Ectodermal cell (in vitro differentiated cells): ENCODE measurements at regions not wholly inside any gene's neighbourhood (a gene's known extent, or its start where the extent isn't known, plus 50 kb on each side); places are given as distances from the start of the nearest gene placed in this dataset.

Experiments
- H3K27ac ChIP-seq: 2 replicates; pipeline ENCODE4 v1.7.0; 2013; ENCODE audit warnings: mild to moderate bottlenecking, low read depth, low read length; ENCODE audit not compliant: insufficient read depth, poor library complexity, severe bottlenecking
- H3K27me3 ChIP-seq: 2 replicates; pipeline ENCODE4 v1.7.0; 2013; ENCODE audit warnings: mild to moderate bottlenecking, low read length; ENCODE audit not compliant: insufficient read depth, control insufficient read depth, poor library complexity, severe bottlenecking
- H3K36me3 ChIP-seq: one replicate; pipeline ENCODE4 v1.7.0; 2013; ENCODE audit warnings: low read length; ENCODE audit not compliant: control insufficient read depth, insufficient read depth
- H3K4me1 ChIP-seq: one replicate; pipeline ENCODE4 v1.7.0; 2013; ENCODE audit warnings: low read length; ENCODE audit not compliant: control insufficient read depth, insufficient read depth
- H3K4me3 ChIP-seq: 2 replicates; pipeline ENCODE4 v1.7.0; 2013; ENCODE audit warnings: low read depth, low read length, control low read depth; ENCODE audit not compliant: insufficient read depth
- H3K9me3 ChIP-seq: 2 replicates; pipeline ENCODE4 v1.7.0; 2013; ENCODE audit warnings: mild to moderate bottlenecking, low read length, moderate library complexity; ENCODE audit not compliant: control insufficient read depth
- WGBS, 2 experiments: methylation state at CpG; one replicate each; pipeline ENCODE4 v1.1.7; 2013; ENCODE audit warnings: missing lambda C conversion rate in 2 of 2; 5-methylcytosine and 5-hydroxymethylcytosine counted together

GRCh38 chr5:8500426-8500825 lies 631.5 kb downstream of the MTRR start:
- Histone ChIP-seq H3K4me3 (no peak overlapping the region), H3K9me3 (no peaks in the 10 kb centered on the region), H3K27me3 (no peaks in the 10 kb centered on the region), H3K36me3 (no peaks in the 10 kb centered on the region), H3K27ac (no peak overlapping the region), H3K4me1 (no peaks in the 10 kb centered on the region)
- WGBS, 2 experiments = 90 to 92% methylated on average over 3 of the region's 3 CpGs

DNA sequence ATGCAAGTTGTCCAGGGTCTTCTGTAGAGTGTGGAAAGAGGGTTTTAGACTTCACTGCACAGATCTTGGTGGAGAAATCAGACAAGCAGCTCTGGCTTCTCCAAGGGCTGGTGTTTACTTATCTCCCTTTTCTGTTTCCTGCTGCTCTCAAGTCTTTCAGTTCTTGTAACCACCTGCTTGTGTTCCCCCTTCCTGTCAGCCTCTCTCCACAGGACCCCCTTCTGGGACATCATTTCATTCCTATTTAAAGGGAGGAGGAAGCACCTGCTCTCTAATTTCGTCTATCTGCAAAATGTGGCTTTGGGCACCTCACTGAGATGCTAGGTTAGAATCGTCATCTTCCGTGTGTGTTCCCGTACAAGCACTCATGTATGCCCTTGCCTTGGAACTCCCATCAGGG lies 636.2 kb downstream of the MTRR start:
- Histone ChIP-seq H3K4me1 (no peaks in the 10 kb centered on the region), H3K27me3 (no peaks in the 10 kb centered on the region), H3K36me3 (no peaks in the 10 kb centered on the region), H3K9me3 (no peaks in the 10 kb centered on the region), H3K4me3 (no peak overlapping the region), H3K27ac (no peak overlapping the region)
- 90 to 91% methylated on average over 4 of the region's 4 CpGs for WGBS, 2 experiments

GRCh38 chr5:8508231-8508630 lies 639.3 kb downstream of the MTRR start:
- Histone ChIP-seq H3K36me3 (no peaks in the 10 kb centered on the region), H3K4me1 (no peaks in the 10 kb centered on the region), H3K4me3 (no peak overlapping the region), H3K27ac (no peak overlapping the region), H3K9me3 (no peaks in the 10 kb centered on the region), H3K27me3 (no peaks in the 10 kb centered on the region)

GRCh38 chr5:8516356-8516755 lies 647.4 kb downstream of the MTRR start:
- WGBS, 2 experiments = 96 to 97% methylated on average over 4 of the region's 4 CpGs

DNA sequence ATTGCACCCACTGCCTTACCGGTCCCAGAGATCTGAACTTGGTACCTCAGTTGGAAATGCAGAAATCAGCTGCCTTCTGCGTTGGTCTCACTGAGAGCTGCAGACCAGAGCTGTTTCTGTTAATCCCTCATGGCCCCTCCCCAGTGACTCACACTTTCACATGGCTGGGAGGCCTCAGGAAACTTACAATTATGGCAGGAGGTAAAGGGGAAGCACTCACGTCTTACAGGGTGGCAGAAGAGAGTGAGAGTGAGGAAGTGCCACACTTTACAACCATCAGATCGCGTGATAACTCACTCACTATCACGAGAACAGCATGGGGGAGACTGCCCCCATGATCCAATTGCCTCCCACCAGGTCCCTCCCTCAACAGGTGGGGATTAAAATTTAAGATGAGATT lies 648.5 kb downstream of the MTRR start:
- Histone ChIP-seq H3K36me3 (no peaks in the 10 kb centered on the region), H3K4me3 (no peak overlapping the region), H3K27me3 (no peaks in the 10 kb centered on the region), H3K9me3 (no peaks in the 10 kb centered on the region), H3K4me1 (peaks cover 7% of the 10 kb centered on the region), H3K27ac (no peak overlapping the region)
- 79 to 81% methylated on average over 6 of the region's 6 CpGs for WGBS, 2 experiments

More at GRCh38 chr5:8516356-8516755, 647.4 kb downstream of the MTRR start:
- Histone ChIP-seq H3K4me3 (no peak overlapping the region), H3K27ac (no peak overlapping the region), H3K27me3 (no peaks in the 10 kb centered on the region), H3K36me3 (no peaks in the 10 kb centered on the region), H3K9me3 (no peaks in the 10 kb centered on the region), H3K4me1 (peaks cover 4% of the 10 kb centered on the region)

- no peak overlapping the region for H3K4me3 ChIP-seq
- no peaks in the 10 kb centered on the region for H3K27me3 ChIP-seq
- H3K9me3 ChIP-seq = no peaks in the 10 kb centered on the region
- H3K36me3 ChIP-seq = no peaks in the 10 kb centered on the region
- WGBS, 2 experiments = 37 to 46% methylated on average over 3 of the region's 3 CpGs
- no peak overlapping the region for H3K27ac ChIP-seq
- peaks cover 7% of the 10 kb centered on the region for H3K4me1 ChIP-seq
Observed at GRCh38 chr5:8520917-8521316, 652.0 kb downstream of the MTRR start.

DNA sequence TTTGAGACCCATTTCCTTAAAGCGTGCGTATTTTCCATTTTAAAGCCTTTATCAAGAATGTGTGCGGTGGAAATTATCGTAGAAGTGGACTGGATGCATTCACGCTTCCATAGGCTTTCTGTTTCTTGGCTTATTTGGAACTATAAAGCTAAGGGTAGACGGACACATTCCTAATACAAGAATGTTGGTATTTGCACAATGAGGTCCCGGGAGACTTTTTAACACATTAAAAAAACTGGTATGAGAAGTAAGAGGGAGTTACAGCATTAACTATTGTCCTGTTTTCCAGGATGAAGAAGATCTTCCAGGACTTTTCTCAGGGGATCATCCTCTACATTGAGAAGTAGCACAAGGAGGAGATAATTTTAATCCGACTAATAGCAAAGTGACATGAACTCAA lies 653.0 kb downstream of the MTRR start:
- peaks cover 7% of the 10 kb centered on the region for H3K4me1 ChIP-seq
- no peaks in the 10 kb centered on the region for H3K9me3 ChIP-seq
- no peaks in the 10 kb centered on the region for H3K27me3 ChIP-seq
- WGBS, 2 experiments = 83 to 84% methylated on average over 8 of the region's 8 CpGs
- no peaks in the 10 kb centered on the region for H3K36me3 ChIP-seq
- H3K4me3 ChIP-seq = no peak overlapping the region
- H3K27ac ChIP-seq = no peak overlapping the region

- Histone ChIP-seq H3K27me3 (no peaks in the 10 kb centered on the region), H3K4me1 (peaks cover 7% of the 10 kb centered on the region), H3K27ac (no peak overlapping the region), H3K36me3 (no peaks in the 10 kb centered on the region), H3K4me3 (no peak overlapping the region), H3K9me3 (no peaks in the 10 kb centered on the region)
- 64 to 66% methylated on average over 3 of the region's 3 CpGs for WGBS, 2 experiments
Observed at GRCh38 chr5:8522646-8523045, 653.7 kb downstream of the MTRR start.

DNA sequence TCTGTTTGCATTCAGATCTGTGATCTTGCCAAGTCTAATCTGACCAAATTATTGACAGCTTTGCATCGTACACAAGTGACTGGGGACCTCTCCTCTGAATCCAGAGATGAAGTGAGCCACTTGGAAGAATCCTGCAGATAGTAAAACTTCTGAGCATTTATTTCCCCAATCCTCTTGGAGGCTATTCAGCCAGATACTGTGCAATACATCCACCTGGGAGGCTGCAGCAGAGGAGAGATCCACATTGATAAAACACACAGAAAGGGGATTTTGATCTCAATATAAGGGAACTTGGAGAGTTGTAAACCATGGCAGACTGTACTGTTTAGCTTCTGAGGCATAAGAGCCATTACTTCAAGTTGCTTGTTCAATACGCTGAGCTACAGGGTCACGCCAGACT lies 654.6 kb downstream of the MTRR start:
- no peaks in the 10 kb centered on the region for H3K27me3 ChIP-seq
- no peak overlapping the region for H3K27ac ChIP-seq
- no peak overlapping the region for H3K4me3 ChIP-seq
- WGBS, 2 experiments = 93% methylated on average over 3 of the region's 3 CpGs
- H3K9me3 ChIP-seq = no peaks in the 10 kb centered on the region
- H3K4me1 ChIP-seq = peaks cover 7% of the 10 kb centered on the region
- no peaks in the 10 kb centered on the region for H3K36me3 ChIP-seq

- H3K4me1 ChIP-seq = peaks cover 7% of the 10 kb centered on the region
- 92 to 94% methylated on average over 1 to 2 of the region's 2 CpGs for WGBS, 2 experiments
- no peak overlapping the region for H3K4me3 ChIP-seq
- no peak overlapping the region for H3K27ac ChIP-seq
- H3K27me3 ChIP-seq = no peaks in the 10 kb centered on the region
- H3K9me3 ChIP-seq = no peaks in the 10 kb centered on the region
- H3K36me3 ChIP-seq = no peaks in the 10 kb centered on the region
Observed at GRCh38 chr5:8525819-8526218, 656.9 kb downstream of the MTRR start.

DNA sequence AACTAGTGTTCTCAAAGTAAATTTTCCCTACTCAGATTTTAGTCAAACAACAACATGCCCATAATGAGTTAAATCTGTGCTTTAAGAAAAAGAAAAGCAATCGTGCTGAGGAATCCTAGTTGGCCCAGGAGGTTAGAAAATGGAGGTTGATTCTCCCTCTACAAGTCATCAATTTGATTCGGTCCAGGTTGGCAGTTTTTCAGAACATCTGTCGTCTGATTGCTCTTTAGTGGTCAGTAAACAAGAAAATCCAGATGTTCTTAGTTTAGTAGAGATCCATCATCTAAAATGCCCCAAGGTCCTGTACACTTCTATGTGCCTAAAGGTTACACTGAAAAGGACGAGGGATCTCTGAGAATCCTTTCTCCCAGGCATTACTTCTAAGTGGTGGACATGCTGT lies 659.2 kb downstream of the MTRR start:
- H3K4me3 ChIP-seq = no peak overlapping the region
- H3K4me1 ChIP-seq = no peaks in the 10 kb centered on the region
- H3K27me3 ChIP-seq = no peaks in the 10 kb centered on the region
- H3K9me3 ChIP-seq = no peaks in the 10 kb centered on the region
- 90 to 95% methylated on average over 4 of the region's 4 CpGs for WGBS, 2 experiments
- no peaks in the 10 kb centered on the region for H3K36me3 ChIP-seq
- no peak overlapping the region for H3K27ac ChIP-seq
